ENCODE measurements at regions not wholly inside any gene's neighbourhood (a gene's known extent, or its start where the extent isn't known, plus 50 kb on each side); places are given as distances from the start of the nearest gene placed in this dataset.
A peak's percentile ranks its signal among the peaks of the same experiment; 100 is the strongest.

DNA sequence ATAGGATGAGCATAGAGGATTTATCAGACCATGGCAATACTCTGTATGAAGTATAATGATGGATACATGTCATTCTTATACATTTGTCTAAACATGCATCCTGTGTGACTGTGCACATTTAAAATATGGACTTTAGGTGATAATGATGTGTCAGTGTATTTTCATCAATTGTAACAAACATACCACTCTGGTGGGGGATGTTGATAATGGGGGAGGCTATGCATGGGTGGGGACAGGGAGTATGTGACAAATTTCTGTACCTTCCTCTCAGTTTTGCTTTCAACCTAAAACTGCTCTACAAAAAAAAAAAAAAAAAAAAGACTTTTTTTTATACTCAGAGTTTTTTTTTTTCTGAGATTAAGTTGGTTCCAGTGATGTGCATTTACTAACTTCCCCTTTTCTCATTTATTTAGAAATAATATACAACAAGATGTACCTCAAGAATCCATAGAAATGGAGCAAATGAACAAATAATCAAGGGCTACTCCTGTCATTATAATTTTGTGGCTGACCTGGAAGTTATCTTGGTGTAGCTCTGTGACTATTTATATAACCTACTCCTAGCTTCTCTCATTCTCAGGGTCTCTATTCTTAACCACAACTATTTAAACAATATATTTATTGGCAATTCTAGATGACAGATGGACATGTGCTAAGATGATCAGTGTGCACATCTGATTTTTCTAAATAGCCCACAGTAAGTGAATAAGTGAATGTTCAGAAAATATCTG, 108.9 kb upstream of the ITGA4 start:
- no peak for DNase-seq (ENCODE audit: low spot score)
- TF ChIP-seq, protein P1, sequence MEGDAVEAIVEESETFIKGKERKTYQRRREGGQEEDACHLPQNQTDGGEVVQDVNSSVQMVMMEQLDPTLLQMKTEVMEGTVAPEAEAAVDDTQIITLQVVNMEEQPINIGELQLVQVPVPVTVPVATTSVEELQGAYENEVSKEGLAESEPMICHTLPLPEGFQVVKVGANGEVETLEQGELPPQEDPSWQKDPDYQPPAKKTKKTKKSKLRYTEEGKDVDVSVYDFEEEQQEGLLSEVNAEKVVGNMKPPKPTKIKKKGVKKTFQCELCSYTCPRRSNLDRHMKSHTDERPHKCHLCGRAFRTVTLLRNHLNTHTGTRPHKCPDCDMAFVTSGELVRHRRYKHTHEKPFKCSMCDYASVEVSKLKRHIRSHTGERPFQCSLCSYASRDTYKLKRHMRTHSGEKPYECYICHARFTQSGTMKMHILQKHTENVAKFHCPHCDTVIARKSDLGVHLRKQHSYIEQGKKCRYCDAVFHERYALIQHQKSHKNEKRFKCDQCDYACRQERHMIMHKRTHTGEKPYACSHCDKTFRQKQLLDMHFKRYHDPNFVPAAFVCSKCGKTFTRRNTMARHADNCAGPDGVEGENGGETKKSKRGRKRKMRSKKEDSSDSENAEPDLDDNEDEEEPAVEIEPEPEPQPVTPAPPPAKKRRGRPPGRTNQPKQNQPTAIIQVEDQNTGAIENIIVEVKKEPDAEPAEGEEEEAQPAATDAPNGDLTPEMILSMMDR (conservative IDR thresholded peaks at IDR 0.05; ENCODE audit: low read depth), result no peak
- ChIA-PET CTCF (interaction anchor here (0.5 kb wide), 1 partner anchor 280 kb away, joined by 3 read pairs; no protein-coding TSS in a partner anchor), POLR2A (ENCODE audit: low non-redundant PET) (no interaction called here)
- no peak overlapping the region for H3K27ac ChIP-seq

DNA sequence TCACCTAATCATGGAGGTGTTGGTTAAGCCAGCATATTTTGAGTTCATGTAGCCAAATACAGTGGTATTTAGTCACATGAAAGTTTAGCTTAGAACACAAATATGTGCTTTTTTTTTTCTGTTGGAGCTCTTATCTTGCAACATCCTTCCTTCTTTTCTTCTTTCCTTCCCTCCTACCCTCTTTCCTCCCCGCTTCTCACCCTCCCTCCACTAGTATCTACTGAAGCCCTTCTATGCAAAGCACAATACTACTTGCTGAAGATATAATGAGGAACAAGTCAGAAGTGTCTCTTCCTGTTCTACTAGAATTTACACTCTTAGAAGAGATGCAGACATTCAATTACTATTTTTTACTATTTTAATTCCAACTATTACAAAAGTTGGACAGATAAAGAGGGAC, 105.0 kb upstream of the ITGA4 start:
- ChIA-PET POLR2A (ENCODE audit: low non-redundant PET) (no interaction called here), CTCF (no interaction called here)
- H3K27ac ChIP-seq, result no peak overlapping the region
- TF ChIP-seq, protein P1 (conservative IDR thresholded peaks at IDR 0.05; ENCODE audit: low read depth), result no peak
- DNase-seq (ENCODE audit: low spot score), result no peak

DNA sequence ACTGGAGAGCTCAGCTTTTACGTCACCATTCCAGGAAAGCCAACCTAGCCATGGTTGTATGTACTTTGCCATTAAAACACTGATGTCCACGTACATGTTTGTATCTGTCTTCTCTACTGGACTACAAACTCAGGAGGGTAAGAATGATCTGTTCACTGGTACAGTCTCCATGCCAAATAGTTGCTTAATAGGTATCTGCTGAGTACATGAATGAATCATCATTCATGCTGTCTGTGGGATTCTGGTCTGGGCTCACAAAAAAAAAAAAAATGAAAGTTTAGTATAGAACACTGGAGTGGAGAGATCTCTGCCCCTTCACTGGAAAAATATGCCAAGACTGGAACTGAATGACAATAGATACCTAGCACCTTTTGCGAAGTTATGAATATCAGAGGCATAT, 102.6 kb upstream of the ITGA4 start:
- no peak overlapping the region for H3K27ac ChIP-seq
- ChIA-PET POLR2A (ENCODE audit: low non-redundant PET) (no interaction called here), CTCF (interaction anchor here (0.6 kb wide), 1 partner anchor 109 kb away, joined by 3 read pairs; no protein-coding TSS in a partner anchor)
- peak; percentile 60 for DNase-seq (ENCODE audit: low spot score)
- TF ChIP-seq, protein P1 (conservative IDR thresholded peaks at IDR 0.05; ENCODE audit: low read depth), result no peak

DNA sequence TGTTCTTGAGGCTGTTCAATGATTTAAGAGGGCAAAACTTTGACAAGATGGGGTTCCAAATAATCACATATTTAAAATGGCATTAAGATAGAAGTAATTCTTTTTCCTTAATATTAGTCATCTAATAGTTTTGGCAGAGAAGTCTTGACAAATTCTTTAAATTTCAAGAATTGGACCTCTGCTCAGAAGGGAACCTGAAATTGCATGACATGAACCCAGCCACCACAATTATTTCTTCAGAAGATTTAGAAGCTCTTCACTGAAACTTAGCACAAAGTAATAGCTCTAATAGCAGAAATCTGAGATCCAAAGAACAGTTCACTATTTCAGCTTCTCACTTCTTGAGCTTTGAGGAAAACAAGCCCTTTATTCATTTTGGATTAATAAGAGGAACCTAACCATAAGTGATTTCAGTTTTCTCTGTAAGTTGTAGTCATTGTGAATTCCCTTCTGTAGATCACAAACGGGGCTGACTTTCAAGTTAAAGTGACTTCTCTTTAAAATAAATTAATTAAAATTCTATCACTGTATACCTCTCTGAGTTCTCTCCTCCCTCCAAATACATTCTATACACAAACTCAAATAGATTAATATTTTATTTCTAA, 100.6 kb upstream of the ITGA4 start:
- TF ChIP-seq, protein P1 (conservative IDR thresholded peaks at IDR 0.05; ENCODE audit: low read depth), result no peak
- ChIA-PET POLR2A (ENCODE audit: low non-redundant PET) (no interaction called here), CTCF (interaction anchor here (1.2 kb wide), 1 partner anchor 22 kb away, joined by 3 read pairs; no protein-coding TSS in a partner anchor)
- no peak for DNase-seq (ENCODE audit: low spot score)
- H3K27ac ChIP-seq, result no peak overlapping the region

DNA sequence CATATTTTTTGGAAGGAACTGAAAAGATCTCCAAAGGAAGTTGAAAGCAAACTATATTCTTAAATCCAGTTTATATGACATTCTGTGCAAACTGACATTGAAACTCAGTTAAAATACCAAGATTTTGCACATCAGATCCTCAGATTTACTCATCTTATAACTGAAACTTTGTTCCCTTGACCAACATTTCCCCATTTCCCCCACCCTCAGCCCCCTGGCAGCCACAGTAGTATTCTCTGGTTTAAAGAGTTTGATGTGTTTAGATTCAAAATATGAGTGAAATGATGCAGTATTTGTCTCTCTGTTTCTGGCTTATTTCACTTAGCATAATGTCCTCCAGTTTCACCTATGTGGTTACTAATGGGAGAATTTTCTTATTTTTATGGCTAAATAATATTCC, 99.2 kb upstream of the ITGA4 start:
- POLR2A ChIA-PET (ENCODE audit: low non-redundant PET), result no interaction called here
- TF ChIP-seq, protein P1 (conservative IDR thresholded peaks at IDR 0.05; ENCODE audit: low read depth), result no peak

DNA sequence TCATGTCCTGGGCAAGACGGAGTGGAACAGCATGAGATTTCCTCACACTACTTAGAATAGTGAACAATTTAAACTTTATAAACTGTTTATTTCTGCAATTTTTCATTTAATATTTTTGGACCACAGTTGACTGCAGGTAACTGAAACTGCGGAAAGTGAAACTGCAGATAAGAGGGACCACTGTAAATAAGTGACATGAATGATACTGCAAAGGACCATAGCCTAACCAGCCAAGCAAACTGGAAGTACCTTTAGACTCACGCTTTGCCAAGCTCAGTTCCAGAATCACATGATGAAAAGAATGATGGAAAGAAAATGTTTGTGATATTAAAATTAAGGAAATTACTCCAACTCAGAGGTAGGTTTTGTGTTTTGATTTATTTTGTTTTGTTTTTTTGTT, 94.6 kb upstream of the ITGA4 start:
- H3K27ac ChIP-seq, result no peak overlapping the region
- TF ChIP-seq, protein P1 (conservative IDR thresholded peaks at IDR 0.05; ENCODE audit: low read depth), result no peak
- no peak for DNase-seq (ENCODE audit: low spot score)
- POLR2A ChIA-PET (ENCODE audit: low non-redundant PET), result no interaction called here
- CTCF ChIA-PET, result interaction anchor here (0.7 kb wide), 1 partner anchor 93 kb away, joined by 3 read pairs; no protein-coding TSS in a partner anchor

More for the DNA sequence above, 99.2 kb upstream of the ITGA4 start:
- DNase-seq (ENCODE audit: low spot score), result no peak
- CTCF ChIA-PET, result no interaction called here
- no peak overlapping the region for H3K27ac ChIP-seq
